IMR-90 (cell line): ENCODE measurements at regions not wholly inside any gene's neighbourhood (a gene's known extent, or its start where the extent isn't known, plus 50 kb on each side); places are given as distances from the start of the nearest gene placed in this dataset.

ENCODE experiments used
- ATAC-seq: fragments of 200-7000 bp; cut with Tn5 transposase; 2 replicates; pipeline ENCODE4 v1.9.1; 2020; ENCODE audit warnings: low read depth, mild to moderate bottlenecking, moderate library complexity
- BruUV-seq: library from RNA; stranded (reverse); fragments of 400-500 nt; replicated peaks from 2 replicates; lab custom pipeline; 2021; lab: Mats Ljungman, UMichigan
- CTCF ChIA-PET: fragments of 300-600 bp; formaldehyde crosslinking; extraction: SDS; loops from one replicate; lab custom pipeline; 2021; ENCODE audit warnings: antibody characterized with exemption; lab: Yijun Ruan, JAX
- POLR2A ChIA-PET: fragments of 300-600 bp; sonication (Branson Sonifier 250); formaldehyde crosslinking; loops from one replicate; lab custom pipeline; 2022; ENCODE audit warnings: antibody characterized with exemption; ENCODE audit not compliant: unreplicated experiment; lab: Charles Lee
- DNase-seq: peaks from one replicate; pipeline ENCODE4 v3.0.0; 2013
- H2AFZ ChIP-seq: replicated peaks from 2 replicates; pipeline ENCODE3; 2013; ENCODE audit warnings: low read length, mild to moderate bottlenecking; ENCODE audit not compliant: poor library complexity
- H2AK5ac ChIP-seq: 2 replicates; pipeline ENCODE4 v1.6.1; 2013; ENCODE audit warnings: low read depth, low read length, inconsistent platforms
- H2AK9ac ChIP-seq: replicated peaks from 2 replicates; pipeline ENCODE3; 2013; ENCODE audit warnings: mild to moderate bottlenecking, low read depth, low read length, moderate library complexity; ENCODE audit not compliant: poor library complexity
- H2BK120ac ChIP-seq: 2 replicates; pipeline ENCODE4 v1.6.1; 2013; ENCODE audit warnings: low read depth, low read length, inconsistent platforms
- H2BK15ac ChIP-seq: 3 replicates; pipeline ENCODE4 v1.6.1; 2013; ENCODE audit warnings: low read depth, low read length, inconsistent platforms
- H2BK20ac ChIP-seq: 2 replicates; pipeline ENCODE4 v1.6.1; 2013; ENCODE audit warnings: low read depth, mild to moderate bottlenecking, inconsistent platforms, low read length, moderate library complexity
- H2BK5ac ChIP-seq: 2 replicates; pipeline ENCODE4 v1.6.1; 2013; ENCODE audit warnings: mild to moderate bottlenecking, low read depth, low read length, inconsistent platforms; ENCODE audit not compliant: poor library complexity, severe bottlenecking
- H3K14ac ChIP-seq: replicated peaks from 2 replicates; pipeline ENCODE4 v1.6.1; 2013; ENCODE audit warnings: low read depth, low read length, inconsistent platforms
- H3K18ac ChIP-seq: 2 replicates; pipeline ENCODE4 v1.6.1; 2013; ENCODE audit warnings: low read depth, low read length, control low read depth
- H3K23ac ChIP-seq: 2 replicates; pipeline ENCODE4 v1.6.1; 2013; ENCODE audit warnings: low read depth, low read length, inconsistent platforms
- H3K27ac ChIP-seq: 2 replicates; pipeline ENCODE4 v1.5.1; 2013; ENCODE audit warnings: mild to moderate bottlenecking, control low read depth, low read length; ENCODE audit not compliant: insufficient read depth
- H3K27me3 ChIP-seq: 2 replicates; pipeline ENCODE4 v1.6.1; 2013; ENCODE audit warnings: low read length; ENCODE audit not compliant: control insufficient read depth, insufficient read depth
- H3K36me3 ChIP-seq: 2 replicates; pipeline ENCODE4 v1.6.1; 2013; ENCODE audit warnings: low read length, mixed read lengths; ENCODE audit not compliant: control insufficient read depth, insufficient read depth
- H3K4ac ChIP-seq: 2 replicates; pipeline ENCODE4 v1.6.1; 2013; ENCODE audit warnings: low read depth, low read length, inconsistent platforms
- H3K4me1 ChIP-seq: 2 replicates; pipeline ENCODE4 v1.6.1; 2013; ENCODE audit warnings: low read length, mixed read lengths; ENCODE audit not compliant: control insufficient read depth, insufficient read depth
- H3K4me2 ChIP-seq: 2 replicates; pipeline ENCODE4 v1.6.1; 2013; ENCODE audit warnings: low read depth, mild to moderate bottlenecking, control low read depth, low read length, moderate library complexity
- H3K4me3 ChIP-seq: 2 replicates; pipeline ENCODE4 v1.5.1; 2013; ENCODE audit warnings: low read depth, mild to moderate bottlenecking, control low read depth, low read length, moderate library complexity; ENCODE audit not compliant: insufficient read depth
- H3K56ac ChIP-seq: 2 replicates; pipeline ENCODE4 v1.6.1; 2013; ENCODE audit warnings: low read length, inconsistent platforms; ENCODE audit not compliant: insufficient read depth; ENCODE audit errors: extremely low read depth
- H3K79me1 ChIP-seq, 2 experiments: 2 replicates each; pipeline ENCODE4 v1.6.1; 2013; ENCODE audit warnings: low read length in 2 of 2, inconsistent platforms in 1 of 2, low read depth in 1 of 2
- H3K9ac ChIP-seq: 2 replicates; pipeline ENCODE4 v1.6.1; 2013; ENCODE audit warnings: low read depth, low read length, control low read depth
- H3K9me1 ChIP-seq: 2 replicates; pipeline ENCODE4 v1.6.1; 2013; ENCODE audit warnings: low read length, inconsistent platforms; ENCODE audit not compliant: insufficient read depth
- H3K9me3 ChIP-seq: 2 replicates; pipeline ENCODE4 v1.6.1; 2013; ENCODE audit warnings: low read length; ENCODE audit not compliant: control insufficient read depth, insufficient read depth
- H4K20me1 ChIP-seq: 2 replicates; pipeline ENCODE4 v1.6.1; 2013; ENCODE audit warnings: low read length, inconsistent platforms; ENCODE audit not compliant: insufficient read depth
- H4K5ac ChIP-seq: 2 replicates; pipeline ENCODE4 v1.6.1; 2013; ENCODE audit warnings: mild to moderate bottlenecking, low read depth, low read length, control low read depth
- H4K8ac ChIP-seq, 2 experiments: 2 replicates each; pipeline ENCODE4 v1.6.1; 2013; ENCODE audit warnings: low read depth in 2 of 2, low read length in 2 of 2, control low read depth in 1 of 2, inconsistent platforms in 1 of 2
- H4K91ac ChIP-seq: 2 replicates; pipeline ENCODE4 v1.6.1; 2013; ENCODE audit warnings: low read depth, low read length, inconsistent platforms; ENCODE audit not compliant: insufficient read depth
- BHLHE40 ChIP-seq: fragments of 150-350 bp; IDR thresholded peaks from 2 replicates; pipeline ENCODE4 v1.6.1; 2016; ENCODE audit warnings: mild to moderate bottlenecking, low read depth, low read length
- CEBPB ChIP-seq: IDR thresholded peaks from 2 replicates; pipeline ENCODE4 v1.6.1; 2012; ENCODE audit warnings: low read depth, low read length, improper control_type of control experiment
- CHD1 ChIP-seq: IDR thresholded peaks from 2 replicates; pipeline ENCODE4 v1.6.1; 2012; ENCODE audit warnings: low read depth, low read length, improper control_type of control experiment
- CTCF ChIP-seq: conservative IDR thresholded peaks from 2 replicates; pipeline ENCODE4 v1.5.1; 2012; ENCODE audit warnings: mild to moderate bottlenecking, low read depth, low read length, improper control_type of control experiment
- ELK1 ChIP-seq: fragments of 150-350 bp; IDR thresholded peaks from 2 replicates; pipeline ENCODE4 v1.6.1; 2016; ENCODE audit warnings: low read depth, mild to moderate bottlenecking, low read length, moderate library complexity, borderline replicate concordance
- MAZ ChIP-seq: IDR thresholded peaks from 2 replicates; pipeline ENCODE4 v1.6.1; 2012; ENCODE audit warnings: low read depth, mild to moderate bottlenecking, low read length, improper control_type of control experiment, moderate library complexity, borderline replicate concordance
- MXI1 ChIP-seq: IDR thresholded peaks from 2 replicates; pipeline ENCODE4 v1.6.1; 2012; ENCODE audit warnings: low read depth, mild to moderate bottlenecking, low read length, moderate library complexity, borderline replicate concordance
- NFE2L2 ChIP-seq: fragments of 150-350 bp; IDR thresholded peaks from 2 replicates; pipeline ENCODE4 v1.6.1; 2016; ENCODE audit warnings: low read depth, mild to moderate bottlenecking, low read length
- POLR2A ChIP-seq: IDR thresholded peaks from 2 replicates; pipeline ENCODE4 v1.6.1; 2012; ENCODE audit warnings: mild to moderate bottlenecking, low read depth, low read length
- RAD21 ChIP-seq: IDR thresholded peaks from 2 replicates; pipeline ENCODE4 v1.6.1; 2012; ENCODE audit warnings: low read length, improper control_type of control experiment
- RCOR1 ChIP-seq: IDR thresholded peaks from 2 replicates; pipeline ENCODE4 v1.6.1; 2012; ENCODE audit warnings: mild to moderate bottlenecking, low read length, improper control_type of control experiment; ENCODE audit not compliant: insufficient replicate concordance
- RFX5 ChIP-seq: IDR thresholded peaks from 2 replicates; pipeline ENCODE4 v1.8.0; 2012; ENCODE audit warnings: low read depth, mild to moderate bottlenecking, low read length, moderate library complexity
- USF2 ChIP-seq: fragments of 150-350 bp; IDR thresholded peaks from 2 replicates; pipeline ENCODE4 v1.6.1; 2017; ENCODE audit warnings: mild to moderate bottlenecking, antibody characterized with exemption, low read length, low read depth
- WGBS, 2 experiments: methylation state at CpG; one replicate each; pipeline versions ENCODE4 v1.1.5 to v1.1.7; 2013; ENCODE audit warnings: missing lambda C conversion rate in 2 of 2; ENCODE audit not compliant: insufficient read length in 1 of 2; ENCODE audit errors: extremely low coverage in 2 of 2; 5-methylcytosine and 5-hydroxymethylcytosine counted together
- dilution Hi-C: fragments of 300-500 bp; cut with HindIII; formaldehyde crosslinking; loops from one replicate; pipeline ENCODE4 v1.14.3; 2018; ENCODE audit warnings: low sequenced_read_pairs; ENCODE audit not compliant: unreplicated experiment
- in situ Hi-C: fragments of 300-500 bp; cut with MboI; formaldehyde crosslinking; loops from 3 replicates; pipeline ENCODE4 v1.14.3; 2019; ENCODE audit warnings: low sequenced_read_pairs, inconsistent platforms, mixed read lengths
- intact Hi-C: fragments of 100-400 bp; cut with micrococcal nuclease; formaldehyde crosslinking; loops from 2 replicates; pipeline ENCODE4 v1.10.0; 2022

GRCh38 chr2:225999692-226000091 is 600.2 kb downstream of the NYAP2 start:
- dilution Hi-C loops, result no loop called here
- no peak overlapping the region for H2AK9ac ChIP-seq
- H3K9me3 ChIP-seq, result no peaks in the 10 kb centered on the region
- intact Hi-C loops, result no loop called here
- BruUV-seq, result no TSS peak
- no peak overlapping the region for H3K18ac ChIP-seq
- H3K9ac ChIP-seq, result no peak overlapping the region
- H3K27ac ChIP-seq, result no peak overlapping the region
- H3K14ac ChIP-seq, result no peak overlapping the region
- no peaks in the 10 kb centered on the region for H3K27me3 ChIP-seq
- in situ Hi-C loops, result no loop called here
- TF ChIP-seq ELK1 (no peak), CEBPB (no peak), RAD21 (no peak), MXI1 (no peak), NFE2L2 (no peak), MAZ (no peak), RFX5 (no peak), CHD1 (no peak), CTCF (no peak), POLR2A (no peak), USF2 (no peak), BHLHE40 (no peak), RCOR1 (no peak)
- H2BK20ac ChIP-seq, result no peak overlapping the region
- 60% methylated on average over 1 of the region's 2 CpGs; no CpG with 5 or more reads in 1 of the 2 experiments for WGBS, 2 experiments
- no peaks in the 10 kb centered on the region for H3K36me3 ChIP-seq
- no peak overlapping the region for H3K4ac ChIP-seq
- H3K23ac ChIP-seq, result no peak overlapping the region
- H3K4me1 ChIP-seq, result peaks cover 6% of the 10 kb centered on the region; the same call in 1 of the 2 replicates
- H2AK5ac ChIP-seq, result no peak overlapping the region
- POLR2A ChIA-PET, result no interaction called here
- DNase-seq, result no peak
- H3K56ac ChIP-seq, result no peak overlapping the region
- no peak overlapping the region for H2AFZ ChIP-seq
- H3K4me2 ChIP-seq, result no peak overlapping the region
- no peak overlapping the region for H4K91ac ChIP-seq
- H2BK5ac ChIP-seq, result no peak overlapping the region
- CTCF ChIA-PET, result no interaction called here
- H2BK15ac ChIP-seq, result no peak overlapping the region
- H3K4me3 ChIP-seq, result no peak overlapping the region
- no peak overlapping the region for H2BK120ac ChIP-seq
- H3K9me1 ChIP-seq, result peaks cover 4% of the 10 kb centered on the region; the same call in 1 of the 2 replicates
- no peak overlapping the region for H4K8ac ChIP-seq
- H4K20me1 ChIP-seq, result no peaks in the 10 kb centered on the region
- ATAC-seq, result no peak
- no peaks in the 10 kb centered on the region for H3K79me1 ChIP-seq
- no peak overlapping the region for H4K5ac ChIP-seq
